ENCODE measurements at regions not wholly inside any gene's neighbourhood (a gene's known extent, or its start where the extent isn't known, plus 50 kb on each side); places are given as distances from the start of the nearest gene placed in this dataset.

DNA sequence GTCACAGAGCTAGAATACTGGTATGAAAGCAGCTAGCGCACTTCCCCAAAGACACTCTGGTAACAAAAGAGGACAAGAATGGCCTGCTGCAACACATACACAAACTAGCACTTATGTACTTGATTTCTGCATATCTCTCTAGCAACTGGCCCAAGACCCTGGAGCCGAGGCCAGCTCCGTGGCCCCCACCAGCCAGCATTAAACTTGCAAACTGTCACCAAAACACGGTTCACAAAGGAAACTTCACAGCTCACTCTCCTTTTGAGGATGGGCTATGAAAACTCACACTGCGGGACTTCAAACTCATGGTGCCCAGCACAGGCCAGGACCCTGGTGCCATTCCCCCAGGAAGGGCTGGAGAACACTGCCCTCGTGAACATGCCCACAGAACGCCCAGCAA, 115.9 kb upstream of the RPS6KA2 start:
- Histone ChIP-seq H2BK5ac (ENCODE audit: low read depth, low read length, poor library complexity, severe bottlenecking) (no peak overlapping the region), H3K9ac (ENCODE audit: low read length) (no peak overlapping the region), H3K27me3 (ENCODE audit: control insufficient read depth in 1 of 2, insufficient read depth in 1 of 2, low read length in 2 of 2) (peaks cover 0 to 19% of the 10 kb centered on the region in 2 experiments), H3K4me1 (ENCODE audit: control insufficient read depth, insufficient read depth, low read depth, low read length) (peaks cover 25% of the 10 kb centered on the region), H4K91ac (ENCODE audit: low read length) (no peak overlapping the region), H3K4me2 (ENCODE audit: low read length, poor library complexity, severe bottlenecking) (no peak overlapping the region), H3K18ac (ENCODE audit: low read depth in 1 of 2, low read length in 2 of 2) (no peak overlapping the region), H2AK5ac (ENCODE audit: low read length, severe bottlenecking) (no peak overlapping the region), H4K8ac (ENCODE audit: low read length) (no peak overlapping the region), H2BK120ac (ENCODE audit: low read depth, low read length) (no peak overlapping the region), H2AFZ (ENCODE audit: low read depth, low read length) (no peak overlapping the region), H3K4ac (ENCODE audit: low read depth in 1 of 2, low read length in 2 of 2) (no peak overlapping the region), H3K23ac (ENCODE audit: low read length in 2 of 2) (no peak overlapping the region), H3K14ac (ENCODE audit: low read length in 2 of 2) (no peak overlapping the region), H3K79me1 (replicated peaks; ENCODE audit: low read length, poor library complexity, severe bottlenecking) (no peaks in the 10 kb centered on the region), H2BK12ac (ENCODE audit: low read length in 2 of 2) (no peak overlapping the region), H3K4me3 (ENCODE audit: insufficient read depth in 1 of 2, low read depth in 1 of 2, low read length in 2 of 2) (no peak overlapping the region), H3K36me3 (ENCODE audit: control insufficient read depth in 1 of 2, insufficient read depth in 2 of 2, low read depth in 1 of 2, low read length in 2 of 2) (no peaks in the 10 kb centered on the region), H3K27ac (ENCODE audit: low read length, poor library complexity, severe bottlenecking) (no peak overlapping the region), H3K9me3 (ENCODE audit: control insufficient read depth, low read length) (no peaks in the 10 kb centered on the region), H2BK15ac (ENCODE audit: low read depth, poor library complexity, severe bottlenecking) (no peak overlapping the region)
- WGBS: 97% methylated on average over 7 of the region's 7 CpGs
- no peak for DNase-seq

DNA sequence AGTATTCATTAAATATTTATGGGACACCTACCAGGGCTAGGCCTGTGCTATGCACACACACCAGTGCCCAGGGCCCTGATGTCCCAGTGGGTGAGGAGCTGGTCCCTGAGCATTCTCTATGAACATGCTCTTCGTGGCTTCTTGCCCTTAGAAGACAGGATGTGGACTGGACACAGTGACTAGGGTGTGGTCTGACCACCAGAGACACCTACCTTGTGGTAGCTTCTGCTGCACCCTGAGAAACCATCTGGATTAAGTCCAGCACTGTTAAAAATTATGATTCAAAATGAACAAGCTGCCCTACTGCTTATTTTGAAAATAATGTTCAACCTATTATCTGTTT, 112.9 kb upstream of the RPS6KA2 start:
- H2AK5ac ChIP-seq (ENCODE audit: low read length, severe bottlenecking): peak overlapping the region; percentile 7
- no peaks in the 10 kb centered on the region for H3K9me3 ChIP-seq (ENCODE audit: control insufficient read depth, low read length)
- no peak overlapping the region for H3K4me3 ChIP-seq (ENCODE audit: insufficient read depth in 1 of 2, low read depth in 1 of 2, low read length in 2 of 2)
- H3K4me2 ChIP-seq (ENCODE audit: low read length, poor library complexity, severe bottlenecking): no peak overlapping the region
- H4K91ac ChIP-seq (ENCODE audit: low read length): peak overlapping the region; percentile 83
- H3K4ac ChIP-seq (ENCODE audit: low read depth in 1 of 2, low read length in 2 of 2): no peak overlapping the region
- H3K27me3 ChIP-seq (ENCODE audit: control insufficient read depth in 1 of 2, insufficient read depth in 1 of 2, low read length in 2 of 2): peaks cover 0 to 4% of the 10 kb centered on the region in 2 experiments
- no peak for DNase-seq
- H2BK120ac ChIP-seq (ENCODE audit: low read depth, low read length): no peak overlapping the region
- peaks cover 19% of the 10 kb centered on the region for H3K4me1 ChIP-seq (ENCODE audit: control insufficient read depth, insufficient read depth, low read depth, low read length)
- H2BK12ac ChIP-seq (ENCODE audit: low read length in 2 of 2): no peak overlapping the region
- H2BK5ac ChIP-seq (ENCODE audit: low read depth, low read length, poor library complexity, severe bottlenecking): no peak overlapping the region
- no peaks in the 10 kb centered on the region for H3K36me3 ChIP-seq (ENCODE audit: control insufficient read depth in 1 of 2, insufficient read depth in 2 of 2, low read depth in 1 of 2, low read length in 2 of 2)
- H3K9ac ChIP-seq (ENCODE audit: low read length): no peak overlapping the region
- H3K27ac ChIP-seq (ENCODE audit: low read length, poor library complexity, severe bottlenecking): no peak overlapping the region
- H3K18ac ChIP-seq (ENCODE audit: low read depth in 1 of 2, low read length in 2 of 2): peak overlapping the region in 1 of 2 experiments; percentile 58
- no peaks in the 10 kb centered on the region for H3K79me1 ChIP-seq (replicated peaks; ENCODE audit: low read length, poor library complexity, severe bottlenecking)
- 73% methylated on average over 1 of the region's 1 CpG for WGBS
- H2AFZ ChIP-seq (ENCODE audit: low read depth, low read length): no peak overlapping the region
- H3K23ac ChIP-seq (ENCODE audit: low read length in 2 of 2): no peak overlapping the region
- no peak overlapping the region for H4K8ac ChIP-seq (ENCODE audit: low read length)
- H2BK15ac ChIP-seq (ENCODE audit: low read depth, poor library complexity, severe bottlenecking): peak overlapping the region; percentile 3
- H3K14ac ChIP-seq (ENCODE audit: low read length in 2 of 2): no peak overlapping the region

DNA sequence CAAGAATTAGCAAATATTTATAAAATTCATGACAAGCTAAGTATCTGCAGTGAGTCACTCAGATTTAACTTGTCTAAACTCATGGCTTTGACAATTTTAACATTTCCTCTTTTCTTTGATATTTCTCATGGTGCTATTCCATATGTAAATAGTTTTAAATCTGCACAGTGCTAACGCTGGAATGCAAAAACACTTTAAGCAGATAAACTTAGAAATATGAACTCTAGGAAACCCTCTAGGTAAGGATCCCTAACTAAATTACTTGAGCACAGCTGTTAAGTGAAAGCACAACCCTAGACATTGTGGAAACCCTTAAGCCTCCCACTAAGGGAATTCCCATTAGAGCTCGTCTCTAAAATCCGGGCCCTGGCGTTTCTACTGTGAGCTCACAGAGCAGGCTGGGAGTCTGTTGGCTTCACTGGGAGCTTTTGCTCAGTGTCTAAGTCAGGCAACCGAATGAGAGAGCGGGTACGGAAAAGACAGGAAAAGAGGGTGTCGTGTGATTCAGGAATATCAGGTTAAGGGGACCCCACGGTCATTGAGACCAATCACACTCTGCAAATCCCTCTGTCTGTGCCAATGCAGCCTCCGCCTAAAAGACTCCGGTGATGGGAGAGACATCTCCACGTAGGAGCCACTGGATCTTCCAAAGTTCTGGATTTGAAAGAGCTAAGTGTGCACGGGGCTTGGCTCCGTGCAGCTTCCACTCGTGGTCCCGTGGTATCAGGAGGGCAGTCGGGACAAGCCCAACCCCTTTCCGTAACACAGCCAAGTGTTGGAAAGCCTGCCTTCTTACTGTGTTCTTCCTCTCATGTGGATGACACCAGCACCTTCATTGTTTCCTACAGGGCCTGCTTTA, 112.3 kb upstream of the RPS6KA2 start:
- Histone ChIP-seq H3K4ac (ENCODE audit: low read depth in 1 of 2, low read length in 2 of 2) (no peak overlapping the region), H3K9me3 (ENCODE audit: control insufficient read depth, low read length) (no peaks in the 10 kb centered on the region), H3K14ac (ENCODE audit: low read length in 2 of 2) (no peak overlapping the region), H2BK5ac (ENCODE audit: low read depth, low read length, poor library complexity, severe bottlenecking) (no peak overlapping the region), H3K9ac (ENCODE audit: low read length) (no peak overlapping the region), H3K23ac (ENCODE audit: low read length in 2 of 2) (no peak overlapping the region), H3K4me1 (ENCODE audit: control insufficient read depth, insufficient read depth, low read depth, low read length) (peaks cover 18% of the 10 kb centered on the region), H2BK12ac (ENCODE audit: low read length in 2 of 2) (no peak overlapping the region), H2BK120ac (ENCODE audit: low read depth, low read length) (no peak overlapping the region), H2BK15ac (ENCODE audit: low read depth, poor library complexity, severe bottlenecking) (no peak overlapping the region), H4K8ac (ENCODE audit: low read length) (peak overlapping the region; percentile 46), H3K79me1 (replicated peaks; ENCODE audit: low read length, poor library complexity, severe bottlenecking) (no peaks in the 10 kb centered on the region), H3K27me3 (ENCODE audit: control insufficient read depth in 1 of 2, insufficient read depth in 1 of 2, low read length in 2 of 2) (peaks cover 0 to 4% of the 10 kb centered on the region in 2 experiments), H2AK5ac (ENCODE audit: low read length, severe bottlenecking) (peak overlapping the region; percentile 82), H3K27ac (ENCODE audit: low read length, poor library complexity, severe bottlenecking) (no peak overlapping the region), H3K4me3 (ENCODE audit: insufficient read depth in 1 of 2, low read depth in 1 of 2, low read length in 2 of 2) (no peak overlapping the region), H3K4me2 (ENCODE audit: low read length, poor library complexity, severe bottlenecking) (no peak overlapping the region), H3K36me3 (ENCODE audit: control insufficient read depth in 1 of 2, insufficient read depth in 2 of 2, low read depth in 1 of 2, low read length in 2 of 2) (no peaks in the 10 kb centered on the region), H2AFZ (ENCODE audit: low read depth, low read length) (no peak overlapping the region), H3K18ac (ENCODE audit: low read depth in 1 of 2, low read length in 2 of 2) (peak overlapping the region in 1 of 2 experiments; percentile 18), H4K91ac (ENCODE audit: low read length) (no peak overlapping the region)
- 85% methylated on average over 18 of the region's 18 CpGs for WGBS
- peak; percentile 70 for DNase-seq

DNA sequence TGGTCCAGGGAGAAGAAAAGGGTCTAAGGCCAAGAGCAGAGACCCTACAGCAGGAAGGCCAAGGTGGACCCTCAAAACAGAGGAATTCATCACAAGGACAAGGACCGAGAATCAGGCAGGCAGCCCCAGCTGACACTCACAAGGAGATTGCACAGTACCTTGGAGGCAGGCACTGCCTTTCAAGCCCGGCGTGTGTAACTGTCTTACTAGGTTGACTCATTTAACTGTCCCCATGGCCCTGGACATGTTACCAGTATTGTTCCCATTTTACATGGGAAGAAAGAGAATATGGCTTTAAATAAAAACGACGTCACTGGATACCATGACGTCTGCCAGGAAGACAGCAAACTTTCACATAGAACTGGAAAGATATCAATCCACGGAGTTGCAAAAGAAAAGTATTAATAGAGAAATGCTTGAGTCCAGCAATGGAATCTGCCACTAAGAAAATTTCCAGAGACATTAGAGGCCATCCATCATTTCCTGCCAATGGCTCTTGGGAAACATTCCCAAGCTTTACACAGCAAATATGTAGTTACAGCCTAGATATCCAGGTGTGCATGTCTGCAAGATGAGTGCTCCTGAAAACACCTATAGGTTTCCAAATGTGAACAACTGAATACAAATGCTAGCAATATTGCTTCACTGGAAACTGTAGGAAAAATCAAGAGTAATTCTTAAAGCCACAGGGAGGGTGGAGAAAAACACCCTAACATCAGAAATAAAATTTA, 111.5 kb upstream of the RPS6KA2 start:
- Histone ChIP-seq H4K8ac (ENCODE audit: low read length) (peak overlapping the region; percentile 68), H3K9ac (ENCODE audit: low read length) (no peak overlapping the region), H3K79me1 (replicated peaks; ENCODE audit: low read length, poor library complexity, severe bottlenecking) (no peaks in the 10 kb centered on the region), H3K9me3 (ENCODE audit: control insufficient read depth, low read length) (no peaks in the 10 kb centered on the region), H2BK15ac (ENCODE audit: low read depth, poor library complexity, severe bottlenecking) (no peak overlapping the region), H2BK5ac (ENCODE audit: low read depth, low read length, poor library complexity, severe bottlenecking) (no peak overlapping the region), H3K4me1 (ENCODE audit: control insufficient read depth, insufficient read depth, low read depth, low read length) (peaks cover 11% of the 10 kb centered on the region), H3K27me3 (ENCODE audit: control insufficient read depth in 1 of 2, insufficient read depth in 1 of 2, low read length in 2 of 2) (peaks cover 0 to 4% of the 10 kb centered on the region in 2 experiments), H3K23ac (ENCODE audit: low read length in 2 of 2) (no peak overlapping the region), H3K14ac (ENCODE audit: low read length in 2 of 2) (peak overlapping the region in 1 of 2 experiments; percentile 73), H3K4me2 (ENCODE audit: low read length, poor library complexity, severe bottlenecking) (no peak overlapping the region), H2AK5ac (ENCODE audit: low read length, severe bottlenecking) (peak overlapping the region; percentile 93), H4K91ac (ENCODE audit: low read length) (no peak overlapping the region), H2BK12ac (ENCODE audit: low read length in 2 of 2) (peak overlapping the region; percentile 26 to 40), H3K27ac (ENCODE audit: low read length, poor library complexity, severe bottlenecking) (no peak overlapping the region), H3K18ac (ENCODE audit: low read depth in 1 of 2, low read length in 2 of 2) (peak overlapping the region in 1 of 2 experiments; percentile 83), H2AFZ (ENCODE audit: low read depth, low read length) (no peak overlapping the region), H2BK120ac (ENCODE audit: low read depth, low read length) (no peak overlapping the region), H3K36me3 (ENCODE audit: control insufficient read depth in 1 of 2, insufficient read depth in 2 of 2, low read depth in 1 of 2, low read length in 2 of 2) (no peaks in the 10 kb centered on the region), H3K4me3 (ENCODE audit: insufficient read depth in 1 of 2, low read depth in 1 of 2, low read length in 2 of 2) (no peak overlapping the region), H3K4ac (ENCODE audit: low read depth in 1 of 2, low read length in 2 of 2) (no peak overlapping the region)
- DNase-seq: peak; percentile 61
- WGBS: 75% methylated on average over 6 of the region's 7 CpGs

All from mesenchymal stem cell (in vitro differentiated cells and primary cell).